HG03439 (cell line): ENCODE measurements at regions not wholly inside any gene's neighbourhood (a gene's known extent, or its start where the extent isn't known, plus 50 kb on each side); places are given as distances from the start of the nearest gene placed in this dataset.
"Not testable (repeated sequence)": the region's sequence is repeated elsewhere in the genome, so short reads cannot be mapped to it uniquely, and the experiment has no call there.

Experiments used
- ATAC-seq: cut with Tn5 transposase; IDR thresholded peaks from one replicate; pipeline ENCODE4 v1.9.1; 2021; ENCODE audit warnings: mild to moderate bottlenecking, moderate library complexity; ENCODE audit not compliant: unreplicated experiment

DNA sequence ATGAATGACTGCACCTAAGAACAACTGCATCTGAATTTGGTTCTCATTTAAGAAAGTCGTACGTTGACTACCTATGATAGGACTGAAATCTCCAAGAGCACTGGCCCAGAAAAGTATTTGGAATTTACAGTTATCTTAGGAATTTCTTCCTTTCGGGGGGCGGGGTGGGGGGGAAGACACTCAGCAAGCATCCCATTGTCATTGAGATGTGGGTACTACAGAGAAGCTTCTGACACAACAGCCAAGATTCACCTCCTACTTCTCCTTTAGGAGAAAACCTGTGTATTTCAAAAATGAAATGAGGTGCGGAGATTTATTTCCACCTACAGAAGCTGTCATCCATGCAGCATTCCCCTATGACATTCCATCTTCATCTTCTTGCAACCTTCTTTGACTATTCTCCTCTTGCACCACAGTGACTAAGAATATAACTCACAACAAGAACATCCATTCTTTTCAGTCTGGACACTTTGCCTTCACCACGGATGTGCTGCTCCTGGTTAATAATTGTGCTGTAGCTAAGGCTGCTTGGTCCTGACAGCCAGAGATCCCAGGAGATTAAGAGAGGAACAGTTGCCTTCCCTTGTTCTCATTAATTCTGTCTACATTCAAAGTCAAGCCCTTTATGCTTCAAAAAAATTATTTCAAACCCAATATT lies 98.4 kb upstream of the FRMD4A start:
- ATAC-seq: no peak

DNA sequence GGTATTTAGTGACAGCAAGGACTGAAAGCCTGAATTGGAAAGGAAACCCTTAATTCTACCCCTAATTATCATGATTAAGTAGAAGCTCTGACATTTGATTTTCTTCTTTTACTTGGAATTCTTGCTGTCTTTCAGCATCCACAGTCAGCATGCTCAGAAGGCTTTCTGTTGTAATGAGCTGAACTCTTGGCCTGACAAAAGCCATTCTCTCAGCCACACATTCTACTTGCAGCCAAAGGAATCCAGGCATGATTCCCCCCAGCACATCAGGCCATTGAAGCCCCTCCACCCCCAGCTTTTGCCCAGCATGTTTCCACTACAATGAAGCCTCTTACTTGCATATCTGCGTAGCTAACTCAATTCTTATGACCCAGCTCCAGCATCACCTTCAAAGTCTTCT lies 94.3 kb upstream of the FRMD4A start:
- no peak for ATAC-seq

DNA sequence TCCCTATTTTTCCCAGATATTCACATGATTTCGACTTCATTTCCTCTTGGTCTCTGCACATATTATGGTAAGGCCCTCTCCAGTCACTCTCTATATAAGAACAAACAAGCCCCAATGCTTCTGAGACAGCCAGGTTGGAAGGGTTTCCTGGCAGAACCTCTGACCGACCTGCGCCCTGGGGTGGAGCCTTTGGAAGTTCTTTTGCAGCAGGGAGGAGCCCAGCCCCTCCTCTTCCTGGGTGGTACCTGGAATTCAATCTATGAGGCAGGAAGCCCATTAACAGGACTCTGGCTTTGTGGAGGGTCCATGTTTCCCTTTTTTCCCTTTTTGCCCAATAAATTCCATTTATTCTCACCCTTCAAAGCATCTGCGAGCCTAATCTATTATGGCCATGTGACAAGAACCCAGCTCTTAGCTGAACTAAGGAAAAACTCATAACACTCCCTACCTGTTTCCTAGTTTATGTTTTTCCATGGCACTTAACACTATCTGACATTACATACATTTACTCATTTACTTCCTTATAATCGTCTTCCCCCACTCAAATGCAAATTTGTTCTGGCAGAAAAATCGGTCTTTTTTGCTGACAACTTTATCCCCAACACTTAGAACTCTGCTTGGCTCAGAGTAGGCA lies 92.5 kb upstream of the FRMD4A start:
- ATAC-seq: no peak

DNA sequence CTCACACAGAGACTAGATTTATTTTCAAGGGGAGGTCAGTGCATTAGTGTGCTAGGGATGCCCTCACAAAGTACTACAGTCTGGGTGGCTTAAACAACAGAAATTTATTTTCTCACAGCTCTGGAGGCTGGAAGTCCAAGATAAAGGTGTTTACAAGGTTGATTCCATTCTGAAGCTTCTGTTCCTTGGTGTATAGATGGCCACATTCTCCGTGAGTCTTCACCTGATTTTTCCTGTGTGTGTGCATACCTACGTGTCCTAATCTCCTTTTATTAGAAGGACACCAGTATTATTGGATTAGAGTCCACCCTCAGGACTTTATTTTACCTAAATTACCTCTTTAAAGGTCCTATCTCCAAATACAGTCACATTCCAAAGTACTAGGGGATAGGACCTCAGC lies 91.7 kb upstream of the FRMD4A start:
- no peak for ATAC-seq

DNA sequence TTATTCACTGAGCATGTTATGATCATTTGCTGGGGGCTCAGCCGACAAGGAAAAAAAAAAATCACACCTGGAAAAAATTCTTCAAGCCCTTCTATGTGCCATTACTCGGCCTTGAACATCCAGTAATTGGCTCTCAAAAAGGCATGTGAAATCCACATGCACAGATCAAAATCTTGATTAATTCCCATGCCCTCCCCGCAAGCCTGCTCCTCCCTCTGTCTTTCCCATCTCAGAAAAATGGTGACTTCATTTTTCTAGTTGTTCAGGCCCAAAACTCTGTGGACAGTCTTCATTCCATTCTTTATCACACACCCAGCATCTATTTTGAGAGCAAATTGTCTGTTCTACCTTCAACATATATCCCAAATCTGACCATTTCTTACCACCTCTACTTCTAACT lies 91.2 kb upstream of the FRMD4A start:
- ATAC-seq: no peak

DNA sequence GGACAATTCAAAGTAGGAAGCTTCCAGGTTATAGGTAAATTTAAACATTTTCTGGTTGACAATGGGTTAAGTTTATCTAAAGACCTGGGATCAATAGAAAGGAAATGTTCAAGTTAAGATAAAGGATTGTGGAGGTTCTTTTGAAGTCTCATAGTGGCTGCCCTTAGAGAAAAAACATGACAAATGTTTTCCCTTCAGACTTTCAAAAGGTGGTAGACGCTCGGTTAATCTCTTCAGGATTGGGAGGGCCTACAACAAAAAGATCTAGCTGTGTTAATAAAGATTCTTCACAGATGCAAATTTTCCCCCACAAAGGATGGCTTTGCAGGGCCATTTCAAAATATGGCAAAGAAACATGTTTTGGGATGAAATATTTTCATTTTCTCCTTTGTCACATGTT lies 86.6 kb upstream of the FRMD4A start:
- not testable (repeated sequence) for ATAC-seq

DNA sequence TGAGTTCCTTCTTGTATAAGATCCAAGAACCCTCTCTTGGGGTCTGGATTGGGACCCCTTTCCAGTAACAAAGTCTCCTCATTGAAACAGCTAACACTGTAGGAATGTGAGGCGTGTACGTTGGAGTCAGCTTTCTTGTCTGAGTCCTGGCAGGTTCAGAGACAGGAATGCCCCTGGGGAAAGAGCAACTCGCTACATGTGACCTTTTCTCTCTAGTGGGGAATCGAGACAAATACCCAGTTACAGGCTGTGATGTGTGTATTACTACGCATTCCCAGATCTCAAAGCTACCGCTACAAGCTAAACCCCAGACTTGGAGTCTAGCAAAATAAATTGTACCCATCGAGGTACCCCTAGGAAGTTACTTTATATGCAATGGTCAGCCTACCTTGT lies 85.6 kb upstream of the FRMD4A start:
- ATAC-seq: no peak

DNA sequence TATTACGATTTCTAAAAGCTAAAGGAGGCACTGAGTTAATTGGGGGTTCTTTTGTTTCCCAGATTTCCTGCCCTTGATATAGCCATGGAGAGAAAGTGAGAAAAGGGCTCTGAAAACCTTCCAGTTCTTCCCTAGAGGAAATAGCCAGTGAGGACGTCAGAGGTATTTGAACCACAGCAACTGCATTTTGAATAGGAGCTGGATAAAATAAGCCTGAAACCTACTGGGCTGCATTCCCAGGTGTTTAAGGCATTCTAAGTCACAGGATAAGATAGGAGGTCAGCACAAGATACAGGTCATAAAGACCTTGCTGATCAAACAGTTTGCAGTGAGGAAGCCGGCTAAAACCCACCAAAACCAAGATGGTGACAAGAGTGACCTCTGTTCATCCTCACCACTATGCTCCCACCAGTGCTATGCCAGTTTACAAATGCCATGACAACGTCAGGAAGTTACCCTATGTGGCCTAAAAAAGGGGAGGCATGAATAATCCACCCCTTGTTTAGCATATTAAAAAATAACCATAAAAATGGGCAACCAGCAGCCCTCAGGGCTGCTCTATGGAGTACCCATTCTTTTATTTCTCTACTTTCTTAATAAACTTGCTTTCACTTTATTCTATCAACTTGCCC lies 85.1 kb upstream of the FRMD4A start:
- ATAC-seq: no peak

DNA sequence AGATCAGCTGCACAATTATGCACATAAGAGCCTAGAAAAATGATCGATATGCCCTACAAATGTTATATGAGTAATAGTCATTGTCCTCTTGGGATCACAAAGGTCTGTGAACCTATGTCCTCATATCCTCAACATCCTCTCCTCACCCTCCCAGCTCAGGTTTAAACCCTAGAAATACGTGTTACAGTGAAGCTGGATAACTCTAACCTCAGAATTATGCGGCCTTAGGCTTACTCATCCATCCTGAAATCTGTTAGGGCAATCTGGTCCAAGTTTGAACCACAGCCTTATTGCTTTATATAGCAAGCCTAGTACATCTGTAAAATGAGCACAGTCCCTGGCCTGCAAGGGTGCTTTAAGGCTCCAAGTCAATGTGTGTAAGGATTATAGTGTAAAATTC lies 84.2 kb upstream of the FRMD4A start:
- no peak for ATAC-seq

DNA sequence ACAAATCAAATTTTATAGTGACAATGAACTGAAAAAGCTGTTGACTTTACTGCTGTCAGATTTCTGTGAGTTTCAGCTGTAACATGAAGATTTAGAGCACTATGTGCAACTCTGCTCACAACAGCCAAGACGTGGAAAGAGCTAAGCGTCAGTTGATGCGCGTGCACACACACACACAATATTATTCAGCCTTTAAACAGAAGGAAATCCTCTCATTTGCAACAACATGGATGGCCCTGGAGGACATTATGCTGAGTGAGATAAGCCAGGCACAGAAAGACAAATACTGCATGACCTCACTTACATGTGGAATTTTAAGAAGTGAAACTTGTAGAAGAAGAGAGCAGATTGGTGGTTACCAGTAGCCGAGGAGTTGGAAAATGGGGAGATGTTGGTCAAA lies 82.8 kb upstream of the FRMD4A start:
- no peak for ATAC-seq

DNA sequence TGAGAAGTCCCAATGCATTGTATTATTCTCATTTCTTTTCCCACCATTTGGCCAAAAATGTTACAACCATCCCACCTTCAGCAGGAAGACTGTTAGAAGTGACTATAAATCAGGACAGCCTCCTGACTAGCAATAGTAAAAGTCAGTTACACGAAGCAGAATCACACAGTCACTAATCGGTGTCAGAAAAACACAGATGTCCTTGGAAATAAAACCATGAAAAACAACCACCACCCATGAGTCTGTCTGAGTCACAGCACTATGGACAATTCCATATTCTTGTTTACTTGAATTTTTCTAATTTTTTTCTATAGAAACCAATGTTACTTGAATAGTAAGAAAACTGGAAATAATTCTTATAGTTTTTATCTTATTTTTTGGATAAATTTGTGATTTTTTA lies 81.9 kb upstream of the FRMD4A start:
- ATAC-seq: no peak

DNA sequence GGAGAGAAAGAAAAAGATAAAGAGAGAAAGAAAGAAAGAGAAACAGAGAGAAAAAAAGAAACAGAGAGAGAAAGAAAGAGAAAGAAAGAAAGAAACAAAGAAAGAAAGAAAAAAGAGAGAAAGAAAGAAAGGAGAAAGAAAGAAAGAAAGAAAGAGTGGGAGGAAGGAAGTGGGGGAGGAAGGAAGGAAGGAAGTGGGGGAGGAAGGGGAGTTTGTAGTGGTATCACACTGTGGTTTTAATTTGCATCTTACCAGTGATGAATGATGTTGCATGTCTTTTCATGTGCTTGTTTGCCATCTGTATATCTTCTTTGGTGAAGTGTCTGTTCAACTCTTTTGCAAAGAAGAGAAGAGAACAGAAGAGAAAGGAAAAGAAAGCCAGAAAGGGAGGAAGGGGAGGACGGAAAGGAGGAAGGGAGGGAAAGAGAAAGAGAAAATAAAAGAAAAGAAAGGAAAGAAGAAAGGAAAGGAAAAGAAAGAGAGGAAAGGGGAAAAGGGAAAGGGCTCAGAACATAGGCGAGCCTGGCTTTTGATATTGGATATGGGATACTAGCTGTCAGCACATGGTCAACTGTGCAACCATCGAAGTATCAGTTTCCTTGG lies 79.2 kb upstream of the FRMD4A start:
- no peak for ATAC-seq

DNA sequence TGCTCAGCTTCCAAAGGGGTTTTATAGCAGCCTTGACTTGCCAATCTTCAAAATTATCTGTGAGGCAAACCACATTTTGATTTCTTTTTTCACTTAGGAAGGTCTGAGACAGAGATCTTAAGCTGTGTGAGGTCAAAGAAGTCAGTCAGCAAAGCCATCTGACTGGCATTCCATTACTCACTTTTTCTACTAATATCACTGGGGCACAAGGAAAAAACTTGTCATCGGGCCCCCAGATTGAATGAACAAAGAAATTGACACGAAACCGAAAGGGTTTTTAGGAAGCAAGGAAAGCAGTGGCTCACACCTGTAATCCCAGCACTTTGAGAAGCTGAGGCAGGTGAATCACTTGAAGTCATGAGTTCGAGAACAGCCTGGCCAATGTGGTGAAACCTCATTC lies 78.5 kb upstream of the FRMD4A start:
- ATAC-seq: no peak

DNA sequence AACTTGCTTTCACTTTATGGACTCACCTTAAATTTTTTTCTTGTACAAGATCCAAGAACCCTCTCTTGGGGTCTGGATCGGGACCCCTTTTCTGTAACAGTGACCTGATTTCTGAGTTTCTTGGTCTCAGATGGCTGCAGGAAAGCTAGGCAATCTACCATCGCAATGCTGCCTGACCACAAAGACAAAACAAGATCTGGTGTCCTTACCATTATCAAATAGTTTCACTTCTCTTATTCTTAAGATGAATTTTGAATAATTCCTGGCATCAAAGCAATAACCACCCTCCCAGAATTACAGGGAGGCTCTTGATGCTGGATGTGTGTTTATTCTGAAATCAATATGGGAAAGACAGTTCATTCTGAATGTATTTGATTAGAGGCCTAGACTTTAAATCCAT lies 77.4 kb upstream of the FRMD4A start:
- ATAC-seq: no peak

DNA sequence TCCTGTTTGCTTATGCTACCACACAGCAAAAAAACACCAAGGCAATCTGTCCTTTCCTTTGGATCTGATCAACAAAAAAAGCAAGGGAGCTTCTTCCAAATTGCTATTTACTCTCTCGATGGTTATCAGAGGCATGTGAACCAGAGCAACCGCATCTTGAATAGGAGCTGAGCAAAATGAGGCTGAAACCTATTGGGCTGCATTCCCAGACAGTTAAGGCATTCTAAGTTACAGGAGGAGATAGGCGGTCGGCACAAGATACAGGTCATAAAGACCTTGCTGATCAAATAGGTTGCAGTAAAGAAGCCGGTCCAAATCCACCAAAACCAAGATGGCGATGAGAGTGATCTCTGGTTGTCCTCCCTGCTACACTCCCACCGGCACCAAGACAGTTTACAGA lies 76.8 kb upstream of the FRMD4A start:
- ATAC-seq: no peak

DNA sequence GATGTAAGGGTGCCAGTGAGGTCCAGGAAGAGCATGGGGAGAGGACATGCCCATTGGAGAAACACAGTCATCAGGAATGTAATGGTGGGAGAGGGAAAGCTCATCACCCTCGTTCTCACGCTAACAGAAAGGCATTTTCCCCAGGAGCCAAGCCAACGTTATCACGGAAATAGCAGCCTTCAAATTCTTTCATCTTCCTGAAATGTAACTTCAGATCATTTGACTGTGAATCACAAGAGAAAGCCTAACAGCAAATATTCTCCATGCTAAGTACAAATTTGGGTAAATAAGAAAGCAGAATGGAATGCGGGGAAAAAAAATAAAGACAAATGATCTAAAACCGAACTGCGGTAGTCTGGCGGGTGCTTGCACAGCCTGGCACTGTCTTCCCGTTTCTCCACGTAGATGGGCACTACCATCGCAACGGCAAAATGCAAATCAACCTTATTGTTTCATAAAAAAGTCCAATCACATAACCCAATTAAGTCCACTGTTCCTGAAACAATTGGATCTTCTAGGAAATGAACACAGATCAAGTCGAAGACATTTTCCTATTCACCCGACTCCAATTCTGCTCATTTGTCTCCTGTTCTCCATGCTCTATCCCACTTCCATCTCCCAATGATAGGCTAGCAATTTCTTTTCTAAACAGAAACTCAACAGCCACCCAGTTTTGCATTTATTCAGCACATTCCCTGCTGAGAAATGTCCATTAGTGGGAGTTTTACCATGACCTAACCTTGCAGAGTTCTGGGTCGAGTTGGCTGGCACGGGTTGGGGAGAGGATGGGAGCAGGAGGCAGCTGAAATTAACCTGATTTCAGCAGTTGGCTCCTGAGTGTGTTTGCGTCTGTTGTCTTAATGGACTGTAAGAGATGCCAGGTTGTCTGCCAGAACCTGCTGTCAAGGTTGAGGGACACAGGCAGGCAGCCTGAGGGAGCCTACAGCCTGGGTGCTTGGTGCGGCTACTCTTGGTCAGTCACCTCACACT lies 74.6 kb upstream of the FRMD4A start:
- ATAC-seq: no peak

DNA sequence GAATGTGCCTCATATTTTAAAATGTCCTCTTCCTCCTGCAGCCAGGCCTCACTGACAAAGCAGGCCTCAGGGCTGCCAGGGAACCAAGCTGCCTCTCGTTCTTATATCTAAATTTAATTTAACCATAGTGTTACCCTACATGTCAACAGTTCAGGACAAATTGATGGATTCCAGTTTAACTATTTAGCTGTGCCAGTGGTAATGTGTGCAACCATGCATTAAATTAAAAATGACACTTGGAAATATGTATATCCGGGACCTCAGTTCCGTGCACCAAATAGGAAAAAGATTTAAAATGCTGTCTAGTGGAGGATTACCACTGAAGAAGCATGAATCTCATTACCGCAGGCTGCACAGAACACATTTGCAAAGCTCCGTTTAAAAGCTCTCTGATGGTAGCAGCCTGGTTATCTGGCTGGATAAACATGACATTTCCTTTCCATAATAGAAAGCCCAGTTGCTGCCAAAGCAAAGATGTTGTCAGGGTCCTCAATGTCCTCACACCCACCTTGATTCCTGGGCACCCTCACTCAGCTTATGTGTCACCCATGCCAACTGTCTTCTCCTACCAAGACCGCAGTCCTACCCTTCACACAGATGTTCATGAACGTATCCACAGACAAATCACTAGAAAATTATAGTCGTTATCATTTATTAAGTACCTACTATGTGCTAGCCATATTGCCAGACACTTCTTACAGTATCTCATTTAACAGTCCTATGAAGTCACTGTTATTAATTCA lies 73.3 kb upstream of the FRMD4A start:
- ATAC-seq: no peak

DNA sequence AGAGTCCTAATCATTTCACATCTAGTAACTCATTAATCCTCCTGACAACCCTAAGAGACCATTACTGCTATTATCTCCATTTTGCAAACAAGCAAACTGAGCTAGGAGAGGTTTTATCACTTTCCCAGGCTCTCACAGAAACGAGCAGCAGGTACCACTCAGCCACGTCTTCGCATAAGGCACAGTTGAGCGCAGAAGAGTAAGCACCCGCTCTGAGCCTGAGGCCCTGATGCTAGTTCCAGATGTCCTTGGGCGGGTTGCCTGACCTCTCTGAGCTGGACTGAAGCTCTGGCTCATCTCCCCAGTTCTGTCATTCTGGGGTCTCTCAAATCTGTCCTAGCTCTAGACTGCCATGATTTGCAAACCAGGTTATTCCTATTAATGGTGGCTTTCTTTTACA lies 72.6 kb upstream of the FRMD4A start:
- ATAC-seq: no peak

DNA sequence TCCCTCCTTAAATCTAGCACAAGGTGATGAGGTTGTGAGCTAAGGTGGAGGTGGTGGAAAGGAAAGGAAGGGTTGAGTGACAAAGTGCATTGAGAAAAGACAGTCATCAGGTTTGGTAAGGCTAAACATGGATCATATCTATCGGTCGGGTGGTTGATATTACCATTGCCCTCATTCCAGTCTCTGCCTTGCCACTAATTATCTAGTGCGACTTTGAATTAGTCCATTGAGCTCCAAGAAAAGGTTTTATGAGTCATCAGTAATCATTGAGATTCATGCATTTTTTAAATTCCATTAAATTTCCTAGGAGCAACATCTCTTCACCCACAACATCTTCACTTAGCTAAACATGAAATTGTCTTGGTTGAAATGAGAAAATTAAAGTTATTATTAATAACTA lies 68.9 kb upstream of the FRMD4A start:
- no peak for ATAC-seq

DNA sequence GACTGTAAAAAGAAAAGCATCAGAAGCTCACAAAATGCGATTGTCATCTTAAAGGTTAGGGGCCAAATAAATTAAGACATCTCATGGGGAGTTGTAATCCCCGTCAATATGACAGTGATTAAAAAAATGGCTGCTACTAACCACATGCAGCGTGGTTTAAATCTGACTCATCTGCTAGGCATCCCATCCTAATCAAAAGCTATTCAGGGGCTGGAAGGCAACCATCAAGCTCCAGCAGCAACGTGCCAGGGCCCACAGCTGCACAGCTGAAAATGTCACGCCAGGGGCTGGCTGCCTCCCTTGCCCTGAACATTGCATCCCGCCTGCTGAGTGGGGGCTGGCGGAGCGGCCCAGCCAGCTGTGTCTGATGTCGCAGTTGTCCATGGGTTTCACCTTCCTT lies 66.3 kb upstream of the FRMD4A start:
- ATAC-seq: no peak
